Neural crest cell (in vitro differentiated cells): ENCODE measurements at regions not wholly inside any gene's neighbourhood (a gene's known extent, or its start where the extent isn't known, plus 50 kb on each side); places are given as distances from the start of the nearest gene placed in this dataset.
A peak's percentile ranks its signal among the peaks of the same experiment; 100 is the strongest.

ENCODE experiments used
- DNase-seq: peaks from one replicate; pipeline ENCODE4 v3.0.0; 2021; ENCODE audit warnings: low read depth, mixed read lengths, low spot score
- H3K27ac Mint-ChIP-seq: one replicate; pipeline ENCODE4 v1.8.0; 2021; ENCODE audit warnings: mild to moderate bottlenecking, mixed read lengths; ENCODE audit not compliant: unreplicated experiment
- H3K27me3 Mint-ChIP-seq: 2 replicates; pipeline ENCODE4 v1.8.0; 2021; ENCODE audit warnings: low read depth, mild to moderate bottlenecking, mixed read lengths
- H3K36me3 Mint-ChIP-seq: 2 replicates; pipeline ENCODE4 v1.8.0; 2021; ENCODE audit warnings: low read depth, mild to moderate bottlenecking, mixed read lengths
- H3K4me1 Mint-ChIP-seq: 2 replicates; pipeline ENCODE4 v1.8.0; 2021; ENCODE audit warnings: mixed read lengths
- H3K4me3 Mint-ChIP-seq: one replicate; pipeline ENCODE4 v1.8.0; 2021; ENCODE audit warnings: mild to moderate bottlenecking, mixed read lengths
- H3K9me3 Mint-ChIP-seq: 2 replicates; pipeline ENCODE4 v1.8.0; 2021; ENCODE audit warnings: mixed read lengths
- CTCF ChIP-seq: fragments of 200-600 bp; sonication (generic); conservative IDR thresholded peaks from 2 replicates; pipeline ENCODE4 v1.5.0; 2021; ENCODE audit warnings: antibody characterized with exemption, mild to moderate bottlenecking

- no peak overlapping the region for H3K27ac Mint-ChIP-seq
- H3K36me3 Mint-ChIP-seq, result peaks cover 15% of the 10 kb centered on the region
- no peak for TF ChIP-seq CTCF
- H3K9me3 Mint-ChIP-seq, result peaks cover 3% of the 10 kb centered on the region
- DNase-seq, result no peak
- peaks cover 23% of the 10 kb centered on the region for H3K4me1 Mint-ChIP-seq
- no peaks in the 10 kb centered on the region for H3K27me3 Mint-ChIP-seq
- no peak overlapping the region for H3K4me3 Mint-ChIP-seq
Observed at GRCh38 chr1:219326843-219327242, 153.2 kb downstream of the LYPLAL1 start.

GRCh38 chr1:219325368-219325742 lies 151.7 kb downstream of the LYPLAL1 start:
- H3K9me3 Mint-ChIP-seq, result peaks cover 3% of the 10 kb centered on the region
- H3K27me3 Mint-ChIP-seq, result no peaks in the 10 kb centered on the region
- no peak overlapping the region for H3K4me3 Mint-ChIP-seq
- DNase-seq, result no peak
- H3K27ac Mint-ChIP-seq, result no peak overlapping the region
- TF ChIP-seq CTCF, result no peak
- H3K36me3 Mint-ChIP-seq, result peaks cover 15% of the 10 kb centered on the region
- H3K4me1 Mint-ChIP-seq, result peaks cover 23% of the 10 kb centered on the region

DNA sequence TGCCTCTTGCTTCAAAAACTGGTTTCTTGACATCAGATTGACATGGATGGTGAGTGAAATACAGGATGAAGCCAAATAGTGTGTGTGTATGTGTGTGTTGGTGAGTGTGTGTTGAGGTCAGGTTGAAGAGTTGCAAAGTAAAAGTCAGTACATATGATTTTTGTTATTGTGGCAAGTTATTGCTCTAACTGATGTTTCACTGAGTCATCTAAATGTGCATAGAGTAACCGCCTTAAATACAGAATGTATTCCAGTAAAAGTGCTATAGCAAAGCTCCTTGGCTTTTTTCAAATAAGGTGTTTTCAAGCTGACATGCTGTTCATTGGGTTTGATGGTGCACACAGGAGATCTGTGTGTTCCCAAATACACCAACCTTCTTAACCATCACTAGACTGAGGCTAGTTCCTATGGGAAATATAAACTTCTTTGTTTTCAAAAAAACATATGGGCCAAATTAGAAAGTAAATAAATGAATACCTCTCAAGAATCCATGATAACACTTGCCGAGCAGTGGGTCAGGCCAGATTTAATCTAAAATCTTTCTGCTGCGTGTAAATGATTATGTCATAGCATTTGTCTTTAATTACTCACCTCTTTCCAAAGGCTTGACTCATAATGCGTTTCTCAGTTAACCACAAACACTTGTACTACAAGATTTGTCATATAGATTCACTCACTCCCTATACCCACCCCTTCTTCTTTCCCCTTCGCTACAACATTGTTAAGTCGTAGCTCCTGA lies 151.1 kb downstream of the LYPLAL1 start:
- Mint-ChIP-seq H3K27me3 (no peaks in the 10 kb centered on the region), H3K36me3 (peaks cover 15% of the 10 kb centered on the region), H3K27ac (peak overlapping the region; percentile 54), H3K4me1 (peaks cover 23% of the 10 kb centered on the region), H3K4me3 (no peak overlapping the region), H3K9me3 (peaks cover 3% of the 10 kb centered on the region)
- no peak for TF ChIP-seq CTCF
- no peak for DNase-seq

DNA sequence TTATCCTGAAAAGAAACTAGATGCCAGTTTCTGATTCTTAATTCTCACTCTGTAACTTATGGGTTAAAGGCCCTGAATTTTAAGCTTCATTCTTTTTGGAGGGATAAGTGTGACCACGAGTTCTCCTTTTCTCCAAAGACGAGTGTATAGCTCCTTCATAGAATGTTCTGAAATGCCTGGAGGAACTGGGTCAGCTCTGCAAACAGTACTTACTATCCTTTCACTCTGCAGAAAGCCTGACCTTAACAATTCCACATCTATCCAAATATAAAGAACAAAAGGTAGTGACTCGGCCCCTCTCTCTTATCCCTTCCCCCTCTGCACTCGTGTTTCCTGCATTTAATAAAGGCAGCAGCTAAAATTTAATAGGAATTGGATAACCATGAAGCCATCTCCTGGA lies 150.5 kb downstream of the LYPLAL1 start:
- Mint-ChIP-seq H3K36me3 (peaks cover 15% of the 10 kb centered on the region), H3K27me3 (no peaks in the 10 kb centered on the region), H3K9me3 (peaks cover 3% of the 10 kb centered on the region), H3K4me1 (peaks cover 23% of the 10 kb centered on the region), H3K27ac (peak overlapping the region; percentile 54), H3K4me3 (no peak overlapping the region)
- DNase-seq, result no peak
- TF ChIP-seq CTCF, result no peak

GRCh38 chr1:219323426-219323825 lies 149.7 kb downstream of the LYPLAL1 start:
- Mint-ChIP-seq H3K4me3 (no peak overlapping the region), H3K4me1 (peaks cover 23% of the 10 kb centered on the region), H3K9me3 (peaks cover 3% of the 10 kb centered on the region), H3K27ac (peak overlapping the region; percentile 23), H3K27me3 (no peaks in the 10 kb centered on the region), H3K36me3 (peaks cover 15% of the 10 kb centered on the region)
- DNase-seq, result no peak
- TF ChIP-seq CTCF, result no peak
